CD14-positive monocyte (primary cell): ENCODE measurements at regions not wholly inside any gene's neighbourhood (a gene's known extent, or its start where the extent isn't known, plus 50 kb on each side); places are given as distances from the start of the nearest gene placed in this dataset.

Experiments
- DNase-seq, 3 donors: peaks; one replicate each; pipeline ENCODE4 v3.0.0-alpha.2; 2011 to 2022
- H2AFZ ChIP-seq: 2 replicates; pipeline ENCODE4 v1.6.0; 2012; ENCODE audit warnings: mild to moderate bottlenecking, low read depth, low read length, inconsistent platforms; ENCODE audit not compliant: insufficient read depth, poor library complexity, severe bottlenecking
- H3K27ac ChIP-seq, 2 donors: 1 replicate in 1 of 2; 2 replicates in 1 of 2; pipeline ENCODE4 v1.5.1; 2012 to 2013; ENCODE audit warnings: low read length in 2 of 2, control low read depth in 1 of 2, inconsistent platforms in 1 of 2, low read depth in 1 of 2, mild to moderate bottlenecking in 1 of 2
- H3K27me3 ChIP-seq, 2 donors: one replicate each; pipeline versions ENCODE4 v1.6.0 to v1.6.1; 2011 to 2013; ENCODE audit warnings: low read length in 2 of 2; ENCODE audit not compliant: control insufficient read depth in 2 of 2, insufficient read depth in 2 of 2
- H3K36me3 ChIP-seq, 2 donors: replicated peaks in 1 of 2; 1 replicate in 1 of 2; 2 replicates in 1 of 2; pipeline versions ENCODE4 v1.5.1 to v1.6.1; 2012 to 2013; ENCODE audit warnings: low read length in 2 of 2, control low read depth in 1 of 2, inconsistent platforms in 1 of 2, mild to moderate bottlenecking in 1 of 2; ENCODE audit not compliant: insufficient read depth in 2 of 2, control insufficient read depth in 1 of 2
- H3K4me1 ChIP-seq, 2 donors: 1 replicate in 1 of 2; 2 replicates in 1 of 2; pipeline versions ENCODE4 v1.5.1 to v1.6.1; 2012 to 2013; ENCODE audit warnings: low read length in 2 of 2, control low read depth in 1 of 2, inconsistent platforms in 1 of 2, mild to moderate bottlenecking in 1 of 2, moderate library complexity in 1 of 2; ENCODE audit not compliant: insufficient read depth in 2 of 2, control insufficient read depth in 1 of 2
- H3K4me2 ChIP-seq: replicated peaks from 2 replicates; pipeline ENCODE3; 2012; ENCODE audit warnings: low read length, moderate library complexity, mild to moderate bottlenecking; ENCODE audit not compliant: poor library complexity, severe bottlenecking; ENCODE audit errors: extremely low read depth
- H3K4me3 ChIP-seq, 3 experiments: fragments of 200-600 bp in 1 of 3; sonication (generic) in 1 of 3; replicated peaks in 1 of 3; 1 replicate in 2 of 3; 2 replicates in 1 of 3; pipeline ENCODE4 v1.5.1; 2011 to 2013; ENCODE audit warnings: low read length in 3 of 3, mild to moderate bottlenecking in 3 of 3, control low read depth in 2 of 3, low read depth in 2 of 3, inconsistent platforms in 1 of 3, moderate library complexity in 1 of 3
- H3K79me2 ChIP-seq: 2 replicates; pipeline ENCODE4 v1.6.0; 2012; ENCODE audit warnings: mild to moderate bottlenecking, control low read depth, inconsistent platforms, low read length, moderate library complexity; ENCODE audit not compliant: insufficient read depth
- H3K9ac ChIP-seq: 2 replicates; pipeline ENCODE4 v1.6.0; 2017; ENCODE audit warnings: low read length, mild to moderate bottlenecking; ENCODE audit not compliant: insufficient read depth, poor library complexity, severe bottlenecking
- H3K9me3 ChIP-seq, 2 donors: replicated peaks in 1 of 2; 1 replicate in 1 of 2; 2 replicates in 1 of 2; pipeline versions ENCODE4 v1.5.1 to v1.6.1; 2012 to 2013; ENCODE audit warnings: low read length in 2 of 2, control low read depth in 1 of 2; ENCODE audit not compliant: control insufficient read depth in 1 of 2, insufficient read depth in 1 of 2
- H4K20me1 ChIP-seq: 2 replicates; pipeline ENCODE4 v1.6.0; 2012; ENCODE audit warnings: mild to moderate bottlenecking, low read length, control low read depth, moderate library complexity; ENCODE audit not compliant: insufficient read depth
- H3K27ac Mint-ChIP-seq, 7 donors: one replicate each; pipeline ENCODE4 v1.8.0; 2020; ENCODE audit warnings: mild to moderate bottlenecking in 7 of 7, mixed read lengths in 7 of 7, moderate library complexity in 6 of 7, inconsistent platforms in 2 of 7
- H3K27me3 Mint-ChIP-seq, 3 donors: one replicate each; pipeline ENCODE4 v1.8.0; 2021 to 2022; ENCODE audit warnings: low read depth in 3 of 3, mild to moderate bottlenecking in 3 of 3, mixed read lengths in 3 of 3, moderate library complexity in 3 of 3, inconsistent platforms in 1 of 3
- H3K36me3 Mint-ChIP-seq, 2 donors: one replicate each; pipeline ENCODE4 v1.8.0; 2020; ENCODE audit warnings: mixed read lengths in 2 of 2, inconsistent platforms in 1 of 2, mild to moderate bottlenecking in 1 of 2
- H3K4me1 Mint-ChIP-seq: one replicate; pipeline ENCODE4 v1.8.0; 2020; ENCODE audit warnings: mild to moderate bottlenecking, mixed read lengths
- H3K4me3 Mint-ChIP-seq, 2 donors: one replicate each; pipeline ENCODE4 v1.8.0; 2020; ENCODE audit warnings: mild to moderate bottlenecking in 2 of 2, mixed read lengths in 2 of 2, moderate library complexity in 1 of 2
- H3K9me3 Mint-ChIP-seq, 7 donors: one replicate each; pipeline ENCODE4 v1.8.0; 2020 to 2022; ENCODE audit warnings: mixed read lengths in 7 of 7, mild to moderate bottlenecking in 6 of 7, moderate library complexity in 6 of 7, inconsistent platforms in 2 of 7
- CTCF ChIP-seq: fragments of 200-600 bp; IDR thresholded peaks from one replicate; pipeline ENCODE4 v1.8.0; 2022; ENCODE audit warnings: antibody characterized with exemption, mild to moderate bottlenecking
- WGBS: methylation state at CpG from one replicate; pipeline ENCODE4 v1.1.5; 2013; ENCODE audit warnings: missing lambda C conversion rate; ENCODE audit not compliant: insufficient coverage; 5-methylcytosine and 5-hydroxymethylcytosine counted together
- intact Hi-C, 2 donors: fragments of 100-400 bp; cut with micrococcal nuclease; formaldehyde crosslinking; loops; one replicate each; pipeline versions ENCODE4 v1.15.0 to v1.15.1; 2023

- Mint-ChIP-seq H3K36me3 (no peaks in the 10 kb centered on the region), H3K27ac (no peak overlapping the region), H3K27me3 (no peaks in the 10 kb centered on the region), H3K9me3 (peaks cover 0 to 9% (median 0%) of the 10 kb centered on the region in 7 donors), H3K4me3 (no peak overlapping the region), H3K4me1 (no peaks in the 10 kb centered on the region)
- Histone ChIP-seq H3K4me1 (no peaks in the 10 kb centered on the region), H3K4me3 (no peak overlapping the region), H3K27me3 (no peaks in the 10 kb centered on the region), H4K20me1 (no peaks in the 10 kb centered on the region), H3K9me3 (no peaks in the 10 kb centered on the region), H3K27ac (no peak overlapping the region), H3K36me3 (no peaks in the 10 kb centered on the region), H3K4me2 (no peak overlapping the region), H3K79me2 (no peaks in the 10 kb centered on the region), H2AFZ (no peak overlapping the region), H3K9ac (no peak overlapping the region)
- no CpG with 5 or more reads among the region's 2 CpGs for WGBS
- TF ChIP-seq CTCF, result no peak
- intact Hi-C loops, result no loop called here
- no peak for DNase-seq
These were observed 502.5 kb upstream of the GOLIM4 start for GRCh38 chr3:168598250-168598649.

- H3K27ac ChIP-seq, result no peak overlapping the region
- Mint-ChIP-seq H3K4me1 (no peaks in the 10 kb centered on the region), H3K36me3 (no peaks in the 10 kb centered on the region), H3K9me3 (peaks cover 0 to 9% (median 0%) of the 10 kb centered on the region in 7 donors), H3K27me3 (no peaks in the 10 kb centered on the region), H3K27ac (no peak overlapping the region), H3K4me3 (no peak overlapping the region)
- WGBS, result no CpG with 5 or more reads among the region's 1 CpG
- no peak overlapping the region for H3K9ac ChIP-seq
- H3K36me3 ChIP-seq, result no peaks in the 10 kb centered on the region
- H3K9me3 ChIP-seq, result no peaks in the 10 kb centered on the region
- H3K27me3 ChIP-seq, result no peaks in the 10 kb centered on the region
- no peaks in the 10 kb centered on the region for H3K4me1 ChIP-seq
- no peaks in the 10 kb centered on the region for H4K20me1 ChIP-seq
- no peaks in the 10 kb centered on the region for H3K79me2 ChIP-seq
- intact Hi-C loops, result no loop called here
- no peak overlapping the region for H3K4me2 ChIP-seq
- TF ChIP-seq CTCF, result no peak
- H2AFZ ChIP-seq, result no peak overlapping the region
- DNase-seq, result no peak
- no peak overlapping the region for H3K4me3 ChIP-seq
These were observed 500.6 kb upstream of the GOLIM4 start for GRCh38 chr3:168596175-168596823.
